GM12873 (cell line): ENCODE measurements at regions not wholly inside any gene's neighbourhood (a gene's known extent, or its start where the extent isn't known, plus 50 kb on each side); places are given as distances from the start of the nearest gene placed in this dataset.

Experiments
- TF ChIP-seq, protein P1 (sequence below): IDR thresholded peaks from 2 replicates; pipeline ENCODE4 v1.5.1; 2012; ENCODE audit warnings: low read depth, mild to moderate bottlenecking, moderate library complexity, low read length, control low read depth; ENCODE audit not compliant: insufficient read depth; ENCODE audit errors: missing control alignments

GRCh38 chr7:3107889-3108570 is 64.4 kb upstream of the CARD11 start:
- TF ChIP-seq, protein P1, sequence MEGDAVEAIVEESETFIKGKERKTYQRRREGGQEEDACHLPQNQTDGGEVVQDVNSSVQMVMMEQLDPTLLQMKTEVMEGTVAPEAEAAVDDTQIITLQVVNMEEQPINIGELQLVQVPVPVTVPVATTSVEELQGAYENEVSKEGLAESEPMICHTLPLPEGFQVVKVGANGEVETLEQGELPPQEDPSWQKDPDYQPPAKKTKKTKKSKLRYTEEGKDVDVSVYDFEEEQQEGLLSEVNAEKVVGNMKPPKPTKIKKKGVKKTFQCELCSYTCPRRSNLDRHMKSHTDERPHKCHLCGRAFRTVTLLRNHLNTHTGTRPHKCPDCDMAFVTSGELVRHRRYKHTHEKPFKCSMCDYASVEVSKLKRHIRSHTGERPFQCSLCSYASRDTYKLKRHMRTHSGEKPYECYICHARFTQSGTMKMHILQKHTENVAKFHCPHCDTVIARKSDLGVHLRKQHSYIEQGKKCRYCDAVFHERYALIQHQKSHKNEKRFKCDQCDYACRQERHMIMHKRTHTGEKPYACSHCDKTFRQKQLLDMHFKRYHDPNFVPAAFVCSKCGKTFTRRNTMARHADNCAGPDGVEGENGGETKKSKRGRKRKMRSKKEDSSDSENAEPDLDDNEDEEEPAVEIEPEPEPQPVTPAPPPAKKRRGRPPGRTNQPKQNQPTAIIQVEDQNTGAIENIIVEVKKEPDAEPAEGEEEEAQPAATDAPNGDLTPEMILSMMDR: no peak

GRCh38 chr7:3109311-3109915 is 65.7 kb upstream of the CARD11 start:
- TF ChIP-seq, protein P1: no peak

DNA sequence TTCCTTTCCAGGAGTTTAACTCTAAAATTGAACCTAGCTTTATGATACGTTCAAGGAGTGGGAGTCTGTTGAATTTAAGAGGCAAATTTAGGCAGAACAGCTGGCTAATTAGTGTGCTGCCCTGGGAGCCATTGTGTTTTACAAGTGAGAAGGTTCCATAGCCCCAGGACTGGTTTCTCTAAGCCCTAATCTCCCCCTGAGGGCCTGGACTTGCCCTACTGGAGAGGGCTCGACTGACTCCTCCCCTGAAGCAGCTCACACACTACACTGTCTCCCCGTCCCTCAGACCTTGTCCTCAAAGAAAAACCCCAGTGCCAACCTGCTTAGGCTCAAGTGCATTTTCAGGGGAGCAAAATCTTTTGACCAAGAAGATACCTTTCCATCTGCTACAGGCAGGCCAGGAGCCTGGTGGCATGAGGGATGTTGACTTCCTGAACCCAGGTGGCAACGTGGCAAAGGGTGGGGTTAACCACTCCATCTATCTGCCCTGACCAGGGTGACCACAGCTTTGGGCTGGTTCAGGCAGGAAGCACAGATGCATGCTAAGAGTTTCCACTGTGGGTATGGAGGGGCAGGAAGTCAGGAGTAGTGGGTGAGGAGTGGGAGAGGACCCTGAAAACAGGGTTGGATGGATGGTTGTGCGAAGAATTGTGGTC is 68.9 kb upstream of the CARD11 start:
- TF ChIP-seq, protein P1: no peak

DNA sequence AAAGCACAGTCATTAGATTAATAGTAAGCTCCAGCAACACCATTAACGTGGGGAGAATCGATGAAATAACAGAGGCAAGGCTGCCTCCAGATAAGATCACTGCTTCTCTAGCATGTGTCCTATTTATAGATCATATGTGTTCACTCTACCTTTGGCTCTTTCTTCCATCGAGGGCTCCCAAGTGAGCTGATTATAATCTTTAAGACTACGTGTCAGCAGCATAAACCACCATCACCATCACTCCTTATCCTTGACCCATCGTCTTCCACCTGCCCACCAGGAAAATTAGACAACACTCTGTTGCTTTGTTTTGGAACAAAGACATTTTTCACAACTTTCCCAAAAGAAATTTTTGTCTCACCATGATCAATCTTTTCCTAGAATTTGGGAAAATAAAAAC is 71.2 kb upstream of the CARD11 start:
- TF ChIP-seq, protein P1: no peak

GRCh38 chr7:3117081-3117480 is 73.4 kb upstream of the CARD11 start:
- TF ChIP-seq, protein P1: no peak

DNA sequence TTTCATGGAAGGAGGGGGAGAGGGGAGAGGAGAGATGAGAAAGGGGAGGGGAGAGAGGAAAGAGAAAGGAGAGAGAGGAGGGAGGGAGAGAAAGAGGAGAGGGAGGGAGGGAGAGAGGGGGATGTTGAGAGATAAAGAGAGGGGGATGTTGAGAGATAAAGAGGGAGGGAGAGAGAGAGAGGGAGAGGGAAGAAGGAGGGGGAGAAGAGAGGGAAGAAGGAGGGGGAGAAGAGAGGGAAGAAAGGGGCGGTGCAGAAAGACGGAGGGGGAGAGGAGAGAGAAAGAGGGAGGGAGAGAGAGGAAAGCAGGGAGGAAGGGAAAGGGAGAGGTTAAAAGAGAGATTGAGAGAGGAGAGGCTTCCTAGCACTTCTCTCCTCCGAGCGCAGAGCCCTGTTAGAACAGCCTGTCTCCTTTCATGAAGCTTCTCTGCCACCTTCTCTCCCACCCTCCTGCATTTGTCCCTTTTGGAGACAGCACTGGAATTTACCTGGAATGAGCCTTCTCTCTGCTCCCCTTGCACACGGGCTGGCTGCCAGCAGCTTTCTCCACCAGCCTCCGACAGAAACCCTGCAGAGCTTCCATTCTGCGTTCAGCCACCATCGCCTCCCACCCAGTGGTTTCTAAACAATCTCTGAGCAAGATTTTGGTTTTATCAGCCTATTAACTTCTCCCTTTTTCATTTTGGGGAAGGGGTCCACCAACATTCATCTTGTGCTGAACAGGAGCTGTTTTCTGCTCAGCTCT is 74.0 kb upstream of the CARD11 start:
- TF ChIP-seq, protein P1: no peak

GRCh38 chr7:3119963-3120362 is 76.3 kb upstream of the CARD11 start:
- TF ChIP-seq, protein P1: no peak
